Endothelial cell (in vitro differentiated cells): ENCODE measurements at regions not wholly inside any gene's neighbourhood (a gene's known extent, or its start where the extent isn't known, plus 50 kb on each side); places are given as distances from the start of the nearest gene placed in this dataset.

Experiments used
- DNase-seq: peaks from one replicate; pipeline ENCODE4 v3.0.0; 2021; ENCODE audit warnings: low spot score
- H3K27ac Mint-ChIP-seq: one replicate; pipeline ENCODE4 v1.8.0; 2021; ENCODE audit warnings: mixed read lengths, inconsistent platforms; ENCODE audit not compliant: unreplicated experiment
- H3K27me3 Mint-ChIP-seq: one replicate; pipeline ENCODE4 v1.8.0; 2021; ENCODE audit warnings: mild to moderate bottlenecking, moderate library complexity, mixed read lengths, inconsistent platforms; ENCODE audit not compliant: unreplicated experiment
- H3K36me3 Mint-ChIP-seq: one replicate; pipeline ENCODE4 v1.8.0; 2021; ENCODE audit warnings: mild to moderate bottlenecking, low read depth, mixed read lengths, inconsistent platforms; ENCODE audit not compliant: unreplicated experiment
- H3K4me1 Mint-ChIP-seq: one replicate; pipeline ENCODE4 v1.8.0; 2021; ENCODE audit warnings: mild to moderate bottlenecking, mixed read lengths, inconsistent platforms; ENCODE audit not compliant: unreplicated experiment
- H3K4me3 Mint-ChIP-seq: one replicate; pipeline ENCODE4 v1.8.0; 2021; ENCODE audit warnings: mild to moderate bottlenecking, mixed read lengths, inconsistent platforms; ENCODE audit not compliant: unreplicated experiment
- H3K9me3 Mint-ChIP-seq: one replicate; pipeline ENCODE4 v1.8.0; 2021; ENCODE audit warnings: mixed read lengths, inconsistent platforms; ENCODE audit not compliant: unreplicated experiment
- TF ChIP-seq, protein P1 (sequence below): fragments of 200-600 bp; sonication (generic); IDR thresholded peaks from one replicate; pipeline ENCODE4 v1.5.0; 2021; ENCODE audit warnings: antibody characterized with exemption; ENCODE audit not compliant: unreplicated experiment

DNA sequence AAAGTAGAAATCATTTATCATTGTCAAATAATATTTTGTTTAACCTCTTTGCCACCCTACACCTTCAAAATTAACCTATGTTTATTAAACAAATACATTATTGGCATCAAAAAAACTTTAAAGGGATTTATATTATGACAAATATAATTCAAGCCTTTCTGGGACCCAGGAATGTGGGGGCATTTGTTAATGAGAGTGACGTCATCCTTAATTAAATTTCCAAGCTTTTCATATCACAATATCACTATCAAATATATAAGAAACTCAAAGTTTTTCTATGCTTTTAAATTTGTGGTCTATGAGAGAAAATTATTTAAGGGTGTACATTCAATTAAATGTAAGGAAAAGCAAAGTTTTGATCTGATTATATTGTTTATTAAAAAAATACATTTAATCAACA lies 307.4 kb upstream of the POU3F3 start:
- DNase-seq = no peak
- H3K4me3 Mint-ChIP-seq = no peak overlapping the region
- peaks cover 4% of the 10 kb centered on the region for H3K9me3 Mint-ChIP-seq
- H3K27ac Mint-ChIP-seq = no peak overlapping the region
- TF ChIP-seq, protein P1, sequence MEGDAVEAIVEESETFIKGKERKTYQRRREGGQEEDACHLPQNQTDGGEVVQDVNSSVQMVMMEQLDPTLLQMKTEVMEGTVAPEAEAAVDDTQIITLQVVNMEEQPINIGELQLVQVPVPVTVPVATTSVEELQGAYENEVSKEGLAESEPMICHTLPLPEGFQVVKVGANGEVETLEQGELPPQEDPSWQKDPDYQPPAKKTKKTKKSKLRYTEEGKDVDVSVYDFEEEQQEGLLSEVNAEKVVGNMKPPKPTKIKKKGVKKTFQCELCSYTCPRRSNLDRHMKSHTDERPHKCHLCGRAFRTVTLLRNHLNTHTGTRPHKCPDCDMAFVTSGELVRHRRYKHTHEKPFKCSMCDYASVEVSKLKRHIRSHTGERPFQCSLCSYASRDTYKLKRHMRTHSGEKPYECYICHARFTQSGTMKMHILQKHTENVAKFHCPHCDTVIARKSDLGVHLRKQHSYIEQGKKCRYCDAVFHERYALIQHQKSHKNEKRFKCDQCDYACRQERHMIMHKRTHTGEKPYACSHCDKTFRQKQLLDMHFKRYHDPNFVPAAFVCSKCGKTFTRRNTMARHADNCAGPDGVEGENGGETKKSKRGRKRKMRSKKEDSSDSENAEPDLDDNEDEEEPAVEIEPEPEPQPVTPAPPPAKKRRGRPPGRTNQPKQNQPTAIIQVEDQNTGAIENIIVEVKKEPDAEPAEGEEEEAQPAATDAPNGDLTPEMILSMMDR = no peak
- no peaks in the 10 kb centered on the region for H3K36me3 Mint-ChIP-seq
- no peaks in the 10 kb centered on the region for H3K4me1 Mint-ChIP-seq
- peaks cover 3% of the 10 kb centered on the region for H3K27me3 Mint-ChIP-seq

DNA sequence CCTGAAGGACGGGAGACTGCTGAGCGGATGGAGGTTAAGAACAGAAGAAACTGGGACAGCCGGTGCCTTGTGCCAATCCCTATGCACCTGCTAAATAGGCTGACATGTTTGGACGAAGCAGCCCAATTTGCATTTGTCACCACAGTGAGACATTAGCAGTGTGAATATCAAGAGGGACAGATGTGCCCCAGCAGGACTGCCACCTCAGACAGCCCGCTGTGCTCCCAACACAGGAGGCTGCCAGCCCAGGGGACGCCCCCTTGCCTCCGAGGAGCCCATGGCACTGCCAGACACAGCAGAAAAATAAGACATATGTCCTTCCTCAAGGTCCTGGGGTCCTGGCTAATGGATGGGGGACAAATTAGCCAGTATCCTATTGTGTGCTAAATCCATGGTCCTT lies 306.7 kb upstream of the POU3F3 start:
- TF ChIP-seq, protein P1 = no peak
- peaks cover 4% of the 10 kb centered on the region for H3K9me3 Mint-ChIP-seq
- no peak for DNase-seq
- H3K27me3 Mint-ChIP-seq = peaks cover 3% of the 10 kb centered on the region
- no peaks in the 10 kb centered on the region for H3K4me1 Mint-ChIP-seq
- H3K36me3 Mint-ChIP-seq = no peaks in the 10 kb centered on the region
- no peak overlapping the region for H3K4me3 Mint-ChIP-seq
- no peak overlapping the region for H3K27ac Mint-ChIP-seq

DNA sequence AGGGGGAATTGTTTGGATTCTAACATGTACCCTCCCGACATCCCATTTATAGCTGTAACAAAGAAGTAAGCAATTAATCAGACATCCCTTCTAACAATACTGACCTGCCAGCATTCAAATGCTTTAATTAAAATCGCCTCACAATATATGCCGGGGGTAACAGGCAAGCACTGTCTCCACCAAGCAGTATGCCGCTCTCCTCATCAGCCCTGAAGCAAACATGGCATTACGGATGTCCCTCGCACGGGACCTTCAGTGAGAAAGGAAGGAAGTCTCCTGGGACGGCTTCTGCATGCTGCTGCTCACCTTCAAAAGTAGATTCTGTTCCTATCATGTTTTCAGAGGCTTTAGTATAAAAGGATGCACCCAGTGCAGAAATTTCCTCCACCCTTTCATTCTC lies 292.7 kb upstream of the POU3F3 start:
- H3K4me3 Mint-ChIP-seq = no peak overlapping the region
- TF ChIP-seq, protein P1 = no peak
- H3K4me1 Mint-ChIP-seq = peaks cover 22% of the 10 kb centered on the region
- no peak overlapping the region for H3K27ac Mint-ChIP-seq
- no peak for DNase-seq
- no peaks in the 10 kb centered on the region for H3K36me3 Mint-ChIP-seq
- peaks cover 5% of the 10 kb centered on the region for H3K27me3 Mint-ChIP-seq
- no peaks in the 10 kb centered on the region for H3K9me3 Mint-ChIP-seq

DNA sequence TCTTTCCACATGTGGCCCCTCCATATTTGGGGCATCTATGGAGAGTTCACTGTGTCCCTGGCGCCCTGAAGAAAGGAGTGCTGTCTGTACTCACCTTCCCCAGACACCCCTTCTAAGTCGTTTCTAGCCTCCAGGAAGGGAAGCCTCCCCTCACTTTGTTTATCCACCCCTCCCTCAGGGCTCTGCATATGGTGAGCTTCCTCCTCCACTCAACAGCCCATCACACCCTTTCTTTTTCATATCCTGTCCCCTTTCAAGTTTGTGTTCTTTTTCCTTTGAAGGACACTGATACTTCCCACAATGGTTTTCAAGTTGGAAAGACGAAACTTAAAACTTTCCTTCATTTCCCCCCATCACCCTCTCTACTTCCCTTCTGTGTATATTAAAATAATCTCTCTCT lies 291.4 kb upstream of the POU3F3 start:
- TF ChIP-seq, protein P1 = no peak
- H3K4me3 Mint-ChIP-seq = no peak overlapping the region
- DNase-seq = no peak
- H3K36me3 Mint-ChIP-seq = no peaks in the 10 kb centered on the region
- no peak overlapping the region for H3K27ac Mint-ChIP-seq
- peaks cover 22% of the 10 kb centered on the region for H3K4me1 Mint-ChIP-seq
- peaks cover 5% of the 10 kb centered on the region for H3K27me3 Mint-ChIP-seq
- no peaks in the 10 kb centered on the region for H3K9me3 Mint-ChIP-seq

DNA sequence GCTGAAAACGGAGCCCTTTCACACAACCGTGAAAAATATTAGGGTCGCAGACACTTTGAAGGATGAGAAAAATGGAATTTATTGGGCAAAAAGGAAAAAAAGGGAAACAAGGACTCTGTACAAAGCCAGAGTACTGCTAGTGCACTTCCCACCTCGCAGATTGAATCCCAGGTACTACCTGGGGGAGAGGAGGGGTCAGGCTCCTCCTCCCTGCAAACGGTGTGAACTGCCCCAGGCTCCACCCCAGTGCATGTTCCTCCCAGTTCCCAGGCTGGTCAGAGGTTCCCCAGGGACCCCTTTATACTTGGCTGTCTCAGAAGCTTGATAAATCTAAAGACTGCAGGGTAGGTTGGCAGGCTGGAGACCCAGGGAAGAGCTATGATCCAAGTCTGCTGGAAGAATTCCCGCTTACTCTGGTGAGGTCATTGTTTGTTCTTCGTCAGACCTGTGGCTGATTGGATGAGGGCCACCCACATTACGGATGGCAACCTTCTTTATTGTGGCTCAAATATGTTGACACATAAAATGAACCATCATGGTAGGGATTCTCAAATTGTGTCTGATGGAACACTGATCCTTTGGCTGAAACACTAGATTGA lies 290.4 kb upstream of the POU3F3 start:
- Mint-ChIP-seq H3K27ac (no peak overlapping the region), H3K4me3 (no peak overlapping the region)
- DNase-seq = no peak

More for the DNA sequence above, 290.4 kb upstream of the POU3F3 start:
- TF ChIP-seq, protein P1 = no peak
- Mint-ChIP-seq H3K4me1 (peaks cover 22% of the 10 kb centered on the region), H3K36me3 (no peaks in the 10 kb centered on the region), H3K27me3 (peaks cover 3% of the 10 kb centered on the region), H3K9me3 (no peaks in the 10 kb centered on the region)
